ENCODE measurements at regions not wholly inside any gene's neighbourhood (a gene's known extent, or its start where the extent isn't known, plus 50 kb on each side); places are given as distances from the start of the nearest gene placed in this dataset.

DNA sequence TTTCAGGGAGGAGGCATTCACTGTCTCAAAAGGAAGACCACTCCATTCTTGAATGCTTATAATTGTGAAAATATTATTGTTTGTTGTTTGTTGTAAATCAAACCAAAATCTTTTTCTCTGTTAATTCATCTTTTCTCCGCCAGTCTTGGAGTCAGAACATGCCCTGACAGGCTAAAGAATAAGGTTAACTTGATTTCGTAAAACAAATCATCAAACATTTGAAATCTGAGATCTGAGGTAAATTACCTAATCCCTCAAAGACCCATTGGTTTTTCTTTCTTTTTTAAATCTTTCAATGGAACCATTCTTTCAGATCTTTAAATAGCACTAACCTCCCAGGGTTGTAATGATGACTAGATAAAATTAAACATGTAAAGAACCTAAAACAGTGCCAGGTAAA is 430.1 kb upstream of the PTBP2 start:
- TF ChIP-seq CTCF (IDR thresholded peaks at IDR 0.05; ENCODE audit: insufficient read depth, low read depth, low read length) (no peak), EZH2 (IDR thresholded peaks at IDR 0.05; ENCODE audit: insufficient read depth, low read length) (no peak)

Measured in astrocyte (in vitro differentiated cells and primary cell).